ENCODE measurements at regions not wholly inside any gene's neighbourhood (a gene's known extent, or its start where the extent isn't known, plus 50 kb on each side); places are given as distances from the start of the nearest gene placed in this dataset.
"Not testable (repeated sequence)": the region's sequence is repeated elsewhere in the genome, so short reads cannot be mapped to it uniquely, and the experiment has no call there.

- FAIRE-seq = no peak
These were observed 63.8 kb upstream of the WNT7B start for GRCh38 chr22:46040471-46041465.

GRCh38 chr22:46041642-46042041 is 64.7 kb upstream of the WNT7B start:
- FAIRE-seq = no peak

GRCh38 chr22:46042786-46043185 is 65.8 kb upstream of the WNT7B start:
- FAIRE-seq = no peak

GRCh38 chr22:46043339-46043738 is 66.4 kb upstream of the WNT7B start:
- no peak for FAIRE-seq

- FAIRE-seq = no peak
These were observed 67.1 kb upstream of the WNT7B start for GRCh38 chr22:46043816-46044620.

GRCh38 chr22:46044621-46045458 is 67.9 kb upstream of the WNT7B start:
- FAIRE-seq = no peak

- no peak for FAIRE-seq
These were observed 68.7 kb upstream of the WNT7B start for GRCh38 chr22:46045459-46046298.

- no peak for FAIRE-seq
These were observed 69.3 kb upstream of the WNT7B start for GRCh38 chr22:46046299-46046685.

- FAIRE-seq = no peak
These were observed 70.3 kb upstream of the WNT7B start for GRCh38 chr22:46047226-46047625.

GRCh38 chr22:46047841-46048595 is 71.1 kb upstream of the WNT7B start:
- FAIRE-seq = no peak

GRCh38 chr22:46048661-46049060 is 71.7 kb upstream of the WNT7B start:
- not testable (repeated sequence) for FAIRE-seq

GRCh38 chr22:46049726-46050450 is 72.9 kb upstream of the WNT7B start:
- no peak for FAIRE-seq

- FAIRE-seq = no peak
These were observed 73.5 kb upstream of the WNT7B start for GRCh38 chr22:46050451-46050845.

- no peak for FAIRE-seq
These were observed 74.1 kb upstream of the WNT7B start for GRCh38 chr22:46050916-46051614.

GRCh38 chr22:46051646-46052045 is 74.7 kb upstream of the WNT7B start:
- no peak for FAIRE-seq

GRCh38 chr22:46052331-46052771 is 75.4 kb upstream of the WNT7B start:
- no peak for FAIRE-seq

- FAIRE-seq = no peak
These were observed 76.0 kb upstream of the WNT7B start for GRCh38 chr22:46052801-46053562.

GRCh38 chr22:46053563-46054090 is 76.7 kb upstream of the WNT7B start:
- FAIRE-seq = no peak
